H9 (cell line): ENCODE measurements at regions not wholly inside any gene's neighbourhood (a gene's known extent, or its start where the extent isn't known, plus 50 kb on each side); places are given as distances from the start of the nearest gene placed in this dataset.

ENCODE experiments used
- DNase-seq: peaks from one replicate; pipeline ENCODE4 v3.0.0-alpha.2; 2017
- H2AFZ ChIP-seq: one replicate; pipeline ENCODE4 v1.6.1; 2013; ENCODE audit warnings: mild to moderate bottlenecking, low read length, control low read depth, moderate library complexity
- H2AK5ac ChIP-seq: 2 replicates; pipeline ENCODE4 v1.6.1; 2013; ENCODE audit warnings: low read length, control low read depth, mixed read lengths; ENCODE audit not compliant: insufficient read length
- H2BK120ac ChIP-seq: one replicate; pipeline ENCODE4 v1.6.1; 2013; ENCODE audit warnings: low read depth, mild to moderate bottlenecking, low read length, control low read depth, inconsistent platforms; ENCODE audit not compliant: poor library complexity, severe bottlenecking
- H2BK12ac ChIP-seq: 2 replicates; pipeline ENCODE4 v1.6.1; 2013; ENCODE audit warnings: low read length, control low read depth, mixed read lengths, low read depth; ENCODE audit not compliant: insufficient read length
- H2BK15ac ChIP-seq: 2 replicates; pipeline ENCODE4 v1.6.1; 2013; ENCODE audit warnings: low read depth, low read length, control low read depth
- H2BK20ac ChIP-seq: one replicate; pipeline ENCODE4 v1.6.1; 2013; ENCODE audit warnings: low read depth, mild to moderate bottlenecking, low read length, control low read depth, inconsistent platforms; ENCODE audit not compliant: poor library complexity, severe bottlenecking
- H2BK5ac ChIP-seq: 2 replicates; pipeline ENCODE4 v1.6.1; 2013; ENCODE audit warnings: low read length, control low read depth, mixed read lengths; ENCODE audit not compliant: insufficient read length
- H3K14ac ChIP-seq: 2 replicates; pipeline ENCODE4 v1.6.1; 2013; ENCODE audit warnings: low read length, control low read depth; ENCODE audit not compliant: insufficient read depth
- H3K18ac ChIP-seq: 2 replicates; pipeline ENCODE4 v1.6.1; 2013; ENCODE audit warnings: low read depth, mild to moderate bottlenecking, mixed read lengths, low read length, control low read depth; ENCODE audit not compliant: insufficient read length
- H3K23ac ChIP-seq: 2 replicates; pipeline ENCODE4 v1.6.1; 2013; ENCODE audit warnings: low read length, control low read depth, mixed read lengths, low read depth; ENCODE audit not compliant: insufficient read length
- H3K23me2 ChIP-seq: 2 replicates; pipeline ENCODE4 v1.6.1; 2013; ENCODE audit warnings: low read depth, mild to moderate bottlenecking, mixed read lengths, low read length, control low read depth; ENCODE audit not compliant: insufficient read length, poor library complexity, severe bottlenecking
- H3K27ac ChIP-seq: 2 replicates; pipeline ENCODE4 v1.5.1; 2013; ENCODE audit warnings: low read length, control low read depth, mixed read lengths, low read depth; ENCODE audit not compliant: insufficient read length
- H3K27me3 ChIP-seq: 2 replicates; pipeline ENCODE4 v1.6.1; 2013; ENCODE audit warnings: low read length, control low read depth, inconsistent platforms; ENCODE audit not compliant: insufficient read depth
- H3K4ac ChIP-seq: 2 replicates; pipeline ENCODE4 v1.6.1; 2013; ENCODE audit warnings: low read depth, mild to moderate bottlenecking, control low read depth, inconsistent platforms, low read length, moderate library complexity
- H3K4me1 ChIP-seq: 2 replicates; pipeline ENCODE4 v1.6.1; 2013; ENCODE audit warnings: low read length, control low read depth, inconsistent platforms; ENCODE audit not compliant: insufficient read depth
- H3K4me2 ChIP-seq: 2 replicates; pipeline ENCODE4 v1.6.1; 2013; ENCODE audit warnings: low read length, control low read depth, mixed read lengths; ENCODE audit not compliant: insufficient read length, insufficient read depth
- H3K56ac ChIP-seq: 2 replicates; pipeline ENCODE4 v1.6.1; 2013; ENCODE audit warnings: low read depth, mild to moderate bottlenecking, mixed read lengths, low read length, control low read depth; ENCODE audit not compliant: insufficient read length
- H3K79me1 ChIP-seq: 2 replicates; pipeline ENCODE4 v1.6.1; 2013; ENCODE audit warnings: low read depth, mild to moderate bottlenecking, moderate library complexity, low read length, control low read depth, inconsistent platforms; ENCODE audit not compliant: insufficient read depth, poor library complexity, severe bottlenecking
- H3K79me2 ChIP-seq: 2 replicates; pipeline ENCODE4 v1.6.1; 2013; ENCODE audit warnings: low read length, control low read depth, inconsistent platforms; ENCODE audit not compliant: insufficient read depth
- H3K9ac ChIP-seq: 2 replicates; pipeline ENCODE4 v1.6.1; 2013; ENCODE audit warnings: low read length, control low read depth, mixed read lengths; ENCODE audit not compliant: insufficient read length; ENCODE audit errors: extremely low read depth
- H3K9me3 ChIP-seq: one replicate; pipeline ENCODE4 v1.6.1; 2013; ENCODE audit warnings: low read depth, low read length, inconsistent platforms; ENCODE audit not compliant: control insufficient read depth
- H3T11ph ChIP-seq: one replicate; pipeline ENCODE4 v1.6.1; 2013; ENCODE audit warnings: mild to moderate bottlenecking, low read length, control low read depth, inconsistent platforms
- H4K20me1 ChIP-seq: one replicate; pipeline ENCODE4 v1.6.1; 2013; ENCODE audit not compliant: control insufficient read depth, insufficient read length, insufficient read depth
- H4K5ac ChIP-seq: 2 replicates; pipeline ENCODE4 v1.6.1; 2013; ENCODE audit warnings: low read depth, mild to moderate bottlenecking, mixed read lengths, low read length, control low read depth; ENCODE audit not compliant: insufficient read length
- H4K8ac ChIP-seq: replicated peaks from 2 replicates; pipeline ENCODE4 v1.6.1; 2013; ENCODE audit warnings: low read length, control low read depth, mixed read lengths, low read depth; ENCODE audit not compliant: insufficient read length
- H4K91ac ChIP-seq: 2 replicates; pipeline ENCODE4 v1.6.1; 2013; ENCODE audit warnings: low read depth, mild to moderate bottlenecking, moderate library complexity, mixed read lengths, low read length, control low read depth; ENCODE audit not compliant: insufficient read length
- H3K27ac Mint-ChIP-seq, 3 experiments: 2 replicates in 2 of 3; 3 replicates in 1 of 3; pipeline ENCODE4 v1.8.0; 2020 to 2021; ENCODE audit warnings: mixed read lengths in 3 of 3, mild to moderate bottlenecking in 1 of 3, moderate library complexity in 1 of 3
- H3K27me3 Mint-ChIP-seq: 2 replicates; pipeline ENCODE4 v1.8.0; 2021; ENCODE audit warnings: low read depth, mild to moderate bottlenecking, moderate library complexity, mixed read lengths
- H3K36me3 Mint-ChIP-seq, 3 experiments: 2 replicates in 2 of 3; 3 replicates in 1 of 3; pipeline ENCODE4 v1.8.0; 2020 to 2021; ENCODE audit warnings: low read depth in 3 of 3, mixed read lengths in 3 of 3; ENCODE audit not compliant: insufficient read depth in 1 of 3
- H3K4me1 Mint-ChIP-seq, 2 experiments: 2 replicates each; pipeline ENCODE4 v1.8.0; 2020; ENCODE audit warnings: mixed read lengths in 2 of 2
- H3K4me3 Mint-ChIP-seq, 2 experiments: 2 replicates in 1 of 2; 3 replicates in 1 of 2; pipeline ENCODE4 v1.8.0; 2020 to 2021; ENCODE audit warnings: mild to moderate bottlenecking in 2 of 2, mixed read lengths in 2 of 2, moderate library complexity in 1 of 2
- H3K9me3 Mint-ChIP-seq, 2 experiments: 2 replicates in 1 of 2; 3 replicates in 1 of 2; pipeline ENCODE4 v1.8.0; 2020; ENCODE audit warnings: mild to moderate bottlenecking in 2 of 2, mixed read lengths in 2 of 2, moderate library complexity in 1 of 2
- WGBS: extraction: QIAGEN DNeasy Blood & Tissue Kit; methylation state at CpG from one replicate; pipeline ENCODE4 v1.1.7; 2013; ENCODE audit warnings: missing lambda C conversion rate, low lambda C conversion rate, mixed read lengths; ENCODE audit not compliant: insufficient read length; ENCODE audit errors: extremely low coverage; 5-methylcytosine and 5-hydroxymethylcytosine counted together
- TF ChIP-seq, protein P1 (sequence below): fragments of 200-600 bp; sonication (generic); conservative IDR thresholded peaks from 3 replicates; pipeline ENCODE4 v1.8.0; 2021; ENCODE audit warnings: antibody characterized with exemption, mild to moderate bottlenecking

DNA sequence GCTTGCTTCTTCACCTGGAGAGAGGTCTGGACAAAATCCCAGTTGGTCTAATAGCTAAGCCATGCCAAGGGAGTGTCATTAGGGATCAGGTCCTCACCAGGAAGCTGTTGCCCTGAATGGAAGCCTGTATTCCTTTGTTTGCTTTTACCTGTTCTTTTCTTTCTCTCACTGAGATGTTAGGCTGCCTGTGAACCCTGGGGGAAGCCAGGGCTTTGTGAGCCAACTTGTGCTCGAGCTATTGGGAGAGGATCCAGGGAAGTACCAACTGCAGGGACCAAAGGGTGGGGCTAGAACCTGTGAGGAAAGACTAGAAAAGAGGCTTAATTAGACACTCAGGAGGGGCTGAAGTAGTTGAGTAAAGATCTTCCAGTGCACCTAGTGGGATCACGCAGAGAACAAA, 451.2 kb upstream of the TLE4 start:
- WGBS: no CpG with 5 or more reads among the region's 2 CpGs
- Histone ChIP-seq H4K20me1 (no peaks in the 10 kb centered on the region), H3K79me2 (no peaks in the 10 kb centered on the region), H3K27ac (no peak overlapping the region), H3K56ac (no peak overlapping the region), H3K23ac (no peak overlapping the region), H2BK15ac (no peak overlapping the region), H4K8ac (no peak overlapping the region), H2AFZ (no peak overlapping the region), H2AK5ac (no peak overlapping the region), H3K14ac (no peak overlapping the region), H3K9ac (no peak overlapping the region), H3K23me2 (no peaks in the 10 kb centered on the region), H3K18ac (no peak overlapping the region), H4K5ac (no peak overlapping the region), H4K91ac (no peak overlapping the region), H2BK12ac (no peak overlapping the region), H2BK120ac (no peak overlapping the region), H3K4me1 (no peaks in the 10 kb centered on the region), H2BK20ac (no peak overlapping the region), H3K4me2 (no peak overlapping the region), H2BK5ac (no peak overlapping the region), H3K9me3 (no peaks in the 10 kb centered on the region), H3K79me1 (no peaks in the 10 kb centered on the region), H3K4ac (no peak overlapping the region), H3T11ph (no peak overlapping the region), H3K27me3 (no peaks in the 10 kb centered on the region)
- no peaks in the 10 kb centered on the region for H3K9me3 Mint-ChIP-seq
- H3K27me3 Mint-ChIP-seq: peaks cover 6% of the 10 kb centered on the region
- H3K4me1 Mint-ChIP-seq: peaks cover 9 to 10% of the 10 kb centered on the region in 2 experiments
- TF ChIP-seq, protein P1, sequence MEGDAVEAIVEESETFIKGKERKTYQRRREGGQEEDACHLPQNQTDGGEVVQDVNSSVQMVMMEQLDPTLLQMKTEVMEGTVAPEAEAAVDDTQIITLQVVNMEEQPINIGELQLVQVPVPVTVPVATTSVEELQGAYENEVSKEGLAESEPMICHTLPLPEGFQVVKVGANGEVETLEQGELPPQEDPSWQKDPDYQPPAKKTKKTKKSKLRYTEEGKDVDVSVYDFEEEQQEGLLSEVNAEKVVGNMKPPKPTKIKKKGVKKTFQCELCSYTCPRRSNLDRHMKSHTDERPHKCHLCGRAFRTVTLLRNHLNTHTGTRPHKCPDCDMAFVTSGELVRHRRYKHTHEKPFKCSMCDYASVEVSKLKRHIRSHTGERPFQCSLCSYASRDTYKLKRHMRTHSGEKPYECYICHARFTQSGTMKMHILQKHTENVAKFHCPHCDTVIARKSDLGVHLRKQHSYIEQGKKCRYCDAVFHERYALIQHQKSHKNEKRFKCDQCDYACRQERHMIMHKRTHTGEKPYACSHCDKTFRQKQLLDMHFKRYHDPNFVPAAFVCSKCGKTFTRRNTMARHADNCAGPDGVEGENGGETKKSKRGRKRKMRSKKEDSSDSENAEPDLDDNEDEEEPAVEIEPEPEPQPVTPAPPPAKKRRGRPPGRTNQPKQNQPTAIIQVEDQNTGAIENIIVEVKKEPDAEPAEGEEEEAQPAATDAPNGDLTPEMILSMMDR: no peak
- peak overlapping the region in 1 of 3 experiments; percentile 50; a peak in 1 of 7 replicates for H3K27ac Mint-ChIP-seq
- no peaks in the 10 kb centered on the region for H3K36me3 Mint-ChIP-seq
- no peak overlapping the region for H3K4me3 Mint-ChIP-seq
- DNase-seq: no peak
